K562 (cell line): ENCODE measurements at regions not wholly inside any gene's neighbourhood (a gene's known extent, or its start where the extent isn't known, plus 50 kb on each side); places are given as distances from the start of the nearest gene placed in this dataset.

ENCODE experiments used
- ATAC-seq: fragments of 200-7000 bp; cut with Tn5 transposase; 3 replicates; pipeline ENCODE4 v1.9.1; 2020; ENCODE audit warnings: moderate library complexity
- BruUV-seq: library from RNA; stranded (reverse); fragments of 400-500 nt; replicated peaks from 2 replicates; lab custom pipeline; 2021; lab: Mats Ljungman, UMichigan
- CTCF ChIA-PET: fragments of 300-600 bp; formaldehyde crosslinking; extraction: SDS; loops from one replicate; lab custom pipeline; 2021; ENCODE audit warnings: low intra/inter-chr PET ratio; lab: Yijun Ruan, JAX
- POLR2A ChIA-PET: fragments of 300-600, 350-650 bp; sonication (Branson Sonifier 250); formaldehyde crosslinking; extraction: SDS; loops from one replicate; lab custom pipeline; 2021; ENCODE audit warnings: antibody characterized with exemption, inconsistent platforms; lab: Yijun Ruan, JAX
- DNase-seq, 4 experiments: peaks; one replicate each; pipeline versions ENCODE4 v3.0.0 to v3.0.0-alpha.2; 2011 to 2018; ENCODE audit warnings: low spot score in 3 of 4, mixed read lengths in 3 of 4; ENCODE audit errors: extremely low read depth in 1 of 4
- FAIRE-seq: peaks from 2 replicates; lab custom pipeline; 2011; peaks lifted over from hg19 to GRCh38; lab: Jason Lieb, UNC
- H2AFZ ChIP-seq: 2 replicates; pipeline ENCODE4 v1.6.0; 2011; ENCODE audit warnings: low read depth, low read length, control low read depth, inconsistent platforms
- H3K27ac ChIP-seq: fragments of 200-600 bp; 3 replicates; pipeline ENCODE4 v1.8.0; 2011; ENCODE audit warnings: low read depth, mild to moderate bottlenecking, control low read depth, inconsistent platforms, low read length, moderate library complexity, mixed read lengths; ENCODE audit errors: extremely low read depth
- H3K27me3 ChIP-seq, 2 experiments: fragments of 300-600 bp in 1 of 2; 2 replicates in 1 of 2; 3 replicates in 1 of 2; pipeline versions ENCODE4 v1.6.0 to v1.8.0; 2011; ENCODE audit warnings: inconsistent platforms in 2 of 2, low read length in 2 of 2, mild to moderate bottlenecking in 1 of 2, mixed read lengths in 1 of 2, moderate library complexity in 1 of 2; ENCODE audit not compliant: control insufficient read depth in 2 of 2, insufficient read depth in 2 of 2
- H3K36me3 ChIP-seq: fragments of 300-600 bp; 3 replicates; pipeline ENCODE4 v1.8.0; 2011; ENCODE audit warnings: mild to moderate bottlenecking, low read length, inconsistent platforms; ENCODE audit not compliant: control insufficient read depth, insufficient read depth
- H3K4me1 ChIP-seq, 2 experiments: fragments of 200-600 bp in 1 of 2; replicated peaks in 1 of 2; 2 replicates in 1 of 2; 3 replicates in 1 of 2; pipeline versions ENCODE4 v1.5.1 to v1.8.0; 2011; ENCODE audit warnings: inconsistent platforms in 2 of 2, low read length in 2 of 2, mild to moderate bottlenecking in 1 of 2, mixed read lengths in 1 of 2, moderate library complexity in 1 of 2; ENCODE audit not compliant: control insufficient read depth in 2 of 2, insufficient read depth in 2 of 2
- H3K4me2 ChIP-seq: 2 replicates; pipeline ENCODE4 v1.6.1; 2011; ENCODE audit warnings: low read length, control low read depth, inconsistent platforms, mixed read lengths; ENCODE audit not compliant: insufficient read depth
- H3K4me3 ChIP-seq: fragments of 200-600 bp; sonication (generic), shearing (Covaris generic); 2 replicates; pipeline ENCODE4 v1.5.1; 2016; ENCODE audit warnings: control low read depth, inconsistent platforms
- H3K79me2 ChIP-seq: fragments of 200-600 bp; 3 replicates; pipeline ENCODE4 v1.8.0; 2011; ENCODE audit warnings: low read length, inconsistent platforms; ENCODE audit not compliant: control insufficient read depth, insufficient read depth
- H3K9ac ChIP-seq, 2 experiments: 2 replicates each; pipeline versions ENCODE4 v1.6.0 to v1.6.1; 2011; ENCODE audit warnings: low read depth in 2 of 2, low read length in 2 of 2, control low read depth in 1 of 2, inconsistent platforms in 1 of 2, mild to moderate bottlenecking in 1 of 2, mixed read lengths in 1 of 2; ENCODE audit not compliant: insufficient read depth in 1 of 2
- H3K9me1 ChIP-seq: one replicate; pipeline ENCODE4 v1.6.0; 2011; ENCODE audit warnings: inconsistent platforms, mild to moderate bottlenecking, low read length, moderate library complexity; ENCODE audit not compliant: control insufficient read depth, insufficient read depth
- H3K9me3 ChIP-seq: replicated peaks from 2 replicates; pipeline ENCODE4 v1.5.1; 2011; ENCODE audit warnings: low read depth, low read length, inconsistent platforms; ENCODE audit not compliant: control insufficient read depth, insufficient read depth
- H4K20me1 ChIP-seq: replicated peaks from 2 replicates; pipeline ENCODE4 v1.6.1; 2011; ENCODE audit warnings: low read length, inconsistent platforms, mixed read lengths; ENCODE audit not compliant: control insufficient read depth, insufficient read depth
- BDP1 ChIP-seq: IDR thresholded peaks from 3 replicates; pipeline ENCODE4 v1.6.1; 2011; ENCODE audit not compliant: insufficient read length, insufficient read depth
- CTCF ChIP-seq, 3 experiments: IDR thresholded peaks in 2 of 3; conservative IDR thresholded peaks in 1 of 3; 2 replicates each; pipeline ENCODE4 v1.5.1; 2011 to 2012; ENCODE audit warnings: low read length in 3 of 3, mild to moderate bottlenecking in 3 of 3, control low read depth in 2 of 3, improper control_type of control experiment in 1 of 3, inconsistent platforms in 1 of 3, low read depth in 1 of 3, mixed read lengths in 1 of 3, moderate library complexity in 1 of 3; ENCODE audit not compliant: insufficient read depth in 2 of 3
- ELK1 ChIP-seq: sonication (generic); formaldehyde crosslinking; IDR thresholded peaks from 2 replicates; pipeline ENCODE4 v1.8.1; 2022; ENCODE audit warnings: missing genetic modification reagents
- NBN ChIP-seq: fragments of 450-650 bp; IDR thresholded peaks from 2 replicates; pipeline ENCODE4 v1.6.1; 2016; ENCODE audit warnings: low read depth, mild to moderate bottlenecking
- NCOA2 ChIP-seq, 2 experiments: fragments of 450-650 bp; IDR thresholded peaks; 2 replicates each; pipeline ENCODE4 v1.6.1; 2018; ENCODE audit warnings: mild to moderate bottlenecking in 2 of 2, moderate library complexity in 1 of 2; ENCODE audit not compliant: partially characterized antibody in 2 of 2
- RAD21 ChIP-seq, 2 experiments: fragments of 250-450 bp in 1 of 2; fragments of 450-650 bp in 1 of 2; sonication (Bioruptor Pico) in 1 of 2; formaldehyde crosslinking in 1 of 2; IDR thresholded peaks in 1 of 2; conservative IDR thresholded peaks in 1 of 2; 2 replicates each; pipeline versions ENCODE4 v1.4.0 to v1.8.0; 2020 to 2022; ENCODE audit warnings: mild to moderate bottlenecking in 2 of 2, moderate library complexity in 1 of 2
- TCFL5 ChIP-seq: fragments of 250-450 bp; sonication (Bioruptor Pico); conservative IDR thresholded peaks from 2 replicates; pipeline ENCODE4 v1.6.1; 2021; ENCODE audit warnings: mild to moderate bottlenecking, moderate library complexity, matching md5 sums
- ZNF24 ChIP-seq: fragments of 450-650 bp; IDR thresholded peaks from 2 replicates; pipeline ENCODE4 v1.6.1; 2016
- ZNF76 ChIP-seq: fragments of 250-450 bp; sonication (Bioruptor Pico); IDR thresholded peaks from 2 replicates; pipeline ENCODE4 v1.4.0; 2020; ENCODE audit warnings: mild to moderate bottlenecking, moderate library complexity, borderline replicate concordance
- ZNF830 ChIP-seq: fragments of 250-450 bp; sonication (Bioruptor Pico); IDR thresholded peaks from 2 replicates; pipeline ENCODE4 v1.5.0; 2021; ENCODE audit warnings: mild to moderate bottlenecking
- WGBS: fragments of 100-300 bp; shearing (Covaris generic); methylation state at CpG from one replicate; pipeline ENCODE4 v1.1.6; 2016; ENCODE audit warnings: low coverage, mixed read lengths; ENCODE audit not compliant: insufficient coverage; ENCODE audit errors: missing lambda C conversion rate; 5-methylcytosine and 5-hydroxymethylcytosine counted together
- in situ Hi-C: fragments of 300-500 bp; cut with MboI; formaldehyde crosslinking; loops from 4 replicates; pipeline ENCODE4 v1.15.0; 2018; ENCODE audit warnings: inconsistent platforms, mixed read lengths
- intact Hi-C: fragments of 100-400 bp; cut with micrococcal nuclease; formaldehyde crosslinking; loops from 2 replicates; pipeline ENCODE4 v1.14.2; 2022

- no peak overlapping the region for H3K9ac ChIP-seq
- no peaks in the 10 kb centered on the region for H3K36me3 ChIP-seq
- DNase-seq = no peak
- BruUV-seq = no TSS peak
- POLR2A ChIA-PET = no interaction called here
- intact Hi-C loops = no loop called here
- H3K9me3 ChIP-seq = no peaks in the 10 kb centered on the region
- H3K27me3 ChIP-seq = no peaks in the 10 kb centered on the region
- no peaks in the 10 kb centered on the region for H4K20me1 ChIP-seq
- no peak overlapping the region for H3K4me3 ChIP-seq
- peak overlapping the region; percentile 12; the same call in 1 of the 2 replicates for H2AFZ ChIP-seq
- no peaks in the 10 kb centered on the region for H3K9me1 ChIP-seq
- no peak overlapping the region for H3K27ac ChIP-seq
- ATAC-seq = peak; percentile 56; the same call in 2 of the 3 replicates
- no peak overlapping the region for H3K4me2 ChIP-seq
- FAIRE-seq = no peak
- H3K79me2 ChIP-seq = no peaks in the 10 kb centered on the region
- CTCF ChIA-PET = no interaction called here
- H3K4me1 ChIP-seq = no peaks in the 10 kb centered on the region
- TF ChIP-seq ELK1 (CRISPR knock-in tag) (no peak), BDP1 (no peak), NBN (no peak), NCOA2 (IDR thresholded peaks at IDR 0.05; ENCODE audit: partially characterized antibody in 2 of 2) (no peak), CTCF (IDR thresholded peaks at IDR 0.05 in 2 of 3, conservative IDR thresholded peaks at IDR 0.05 in 1 of 3; ENCODE audit: insufficient read depth in 2 of 3, low read depth in 1 of 3, low read length in 3 of 3) (peak in 2 of 3 experiments; percentile 6 to 16; a peak in 1 of 6 replicates), ZNF24 (peak; percentile 81), ZNF830 (CRISPR knock-in tag) (no peak), RAD21 (CRISPR knock-in tag; conservative IDR thresholded peaks at IDR 0.05 in 1 of 2, IDR thresholded peaks at IDR 0.05 in 1 of 2) (peak in 1 of 2 experiments; percentile 16; a peak in 1 of 4 replicates), TCFL5 (CRISPR knock-in tag) (no peak), ZNF76 (CRISPR knock-in tag) (no peak)
- in situ Hi-C loops = no loop called here
- 33% methylated on average over 3 of the region's 3 CpGs for whole genome bisulfite sequencing
These were observed 750.3 kb downstream of the MAT2B start for GRCh38 chr5:164255598-164256213.
